ENCODE measurements at regions not wholly inside any gene's neighbourhood (a gene's known extent, or its start where the extent isn't known, plus 50 kb on each side); places are given as distances from the start of the nearest gene placed in this dataset.
"Not testable (repeated sequence)": the region's sequence is repeated elsewhere in the genome, so short reads cannot be mapped to it uniquely, and the experiment has no call there.

DNA sequence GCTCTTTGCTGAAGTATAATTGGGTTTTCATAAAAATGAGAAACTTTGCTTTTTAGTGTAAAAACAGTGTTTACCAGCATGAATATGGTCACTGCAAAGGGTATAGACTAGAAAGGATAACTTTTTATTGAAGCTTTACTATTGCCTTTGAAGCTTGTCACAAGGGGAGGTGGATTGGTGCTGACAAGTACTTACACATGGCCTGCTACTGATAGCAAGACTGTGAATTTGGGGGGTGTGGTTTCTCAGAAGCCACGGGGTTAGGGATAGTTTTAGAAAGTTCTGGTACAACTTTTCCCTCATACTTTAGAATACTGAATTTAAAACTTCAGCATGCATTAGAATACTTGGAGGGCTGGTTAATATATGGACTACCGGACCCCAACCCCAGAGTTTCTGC is 294.1 kb downstream of the SOCS6 start:
- DNase-seq (ENCODE audit: insufficient read length, low spot score), result no peak
- no peak for TF ChIP-seq SPI1 (IDR thresholded peaks at IDR 0.05; ENCODE audit: low read depth, low read length)
- TF ChIP-seq POLR2AphosphoS5 (IDR thresholded peaks at IDR 0.05; ENCODE audit: low read depth, low read length), result no peak
- FAIRE-seq, result no peak

DNA sequence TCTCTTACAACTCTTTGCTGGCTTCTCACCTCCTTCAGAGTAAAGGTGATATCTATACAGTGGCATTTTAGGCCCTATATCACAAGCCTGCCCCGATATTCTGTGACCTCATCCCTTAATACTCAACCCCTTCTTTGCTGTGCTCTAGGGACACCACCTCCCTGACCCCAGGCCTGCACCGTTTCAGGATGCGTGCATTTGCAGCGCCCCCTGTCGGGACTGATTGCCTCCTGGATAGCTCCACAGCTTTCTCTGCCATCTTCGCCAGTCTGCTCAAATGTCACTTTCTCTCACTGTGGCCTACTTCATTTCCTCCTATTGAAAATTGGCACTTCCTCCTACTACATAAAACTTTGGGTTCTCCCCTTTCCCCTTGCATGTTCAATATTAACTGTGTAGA is 289.6 kb downstream of the SOCS6 start:
- no peak for FAIRE-seq
- no peak for DNase-seq (ENCODE audit: insufficient read length, low spot score)
- TF ChIP-seq POLR2AphosphoS5 (IDR thresholded peaks at IDR 0.05; ENCODE audit: low read depth, low read length) (no peak), POLR2A (IDR thresholded peaks at IDR 0.05; ENCODE audit: low read depth, low read length) (no peak), POU2F2 (IDR thresholded peaks at IDR 0.05; ENCODE audit: low read depth, low read length) (no peak), PAX5 (IDR thresholded peaks at IDR 0.05; ENCODE audit: insufficient read depth, low read length, severe bottlenecking) (no peak), SPI1 (IDR thresholded peaks at IDR 0.05; ENCODE audit: low read depth, low read length) (no peak), TAF1 (IDR thresholded peaks at IDR 0.05; ENCODE audit: low read depth, low read length) (no peak)

DNA sequence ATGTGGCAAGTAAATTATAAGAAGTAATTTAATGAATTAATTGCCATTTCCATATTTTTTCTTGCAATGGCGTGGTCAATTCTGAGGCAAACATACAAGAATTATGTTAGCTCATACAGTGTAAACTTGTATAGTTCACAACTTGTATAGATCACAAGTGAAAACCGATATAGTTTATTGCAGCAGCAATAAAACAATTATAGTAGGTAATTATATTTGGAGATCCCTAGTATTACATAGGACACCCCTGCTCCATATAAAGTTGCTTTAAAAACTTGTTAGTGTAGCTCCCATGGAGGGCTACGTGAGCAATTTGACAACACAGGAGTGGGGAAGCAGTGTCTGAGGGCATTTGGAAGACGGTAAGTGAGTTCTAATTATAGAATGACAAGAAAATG is 288.2 kb downstream of the SOCS6 start:
- no peak for FAIRE-seq
- TF ChIP-seq POLR2A (IDR thresholded peaks at IDR 0.05; ENCODE audit: low read depth, low read length) (no peak), TAF1 (IDR thresholded peaks at IDR 0.05; ENCODE audit: low read depth, low read length) (no peak), SPI1 (IDR thresholded peaks at IDR 0.05; ENCODE audit: low read depth, low read length) (no peak)
- no peak for DNase-seq (ENCODE audit: insufficient read length, low spot score)

DNA sequence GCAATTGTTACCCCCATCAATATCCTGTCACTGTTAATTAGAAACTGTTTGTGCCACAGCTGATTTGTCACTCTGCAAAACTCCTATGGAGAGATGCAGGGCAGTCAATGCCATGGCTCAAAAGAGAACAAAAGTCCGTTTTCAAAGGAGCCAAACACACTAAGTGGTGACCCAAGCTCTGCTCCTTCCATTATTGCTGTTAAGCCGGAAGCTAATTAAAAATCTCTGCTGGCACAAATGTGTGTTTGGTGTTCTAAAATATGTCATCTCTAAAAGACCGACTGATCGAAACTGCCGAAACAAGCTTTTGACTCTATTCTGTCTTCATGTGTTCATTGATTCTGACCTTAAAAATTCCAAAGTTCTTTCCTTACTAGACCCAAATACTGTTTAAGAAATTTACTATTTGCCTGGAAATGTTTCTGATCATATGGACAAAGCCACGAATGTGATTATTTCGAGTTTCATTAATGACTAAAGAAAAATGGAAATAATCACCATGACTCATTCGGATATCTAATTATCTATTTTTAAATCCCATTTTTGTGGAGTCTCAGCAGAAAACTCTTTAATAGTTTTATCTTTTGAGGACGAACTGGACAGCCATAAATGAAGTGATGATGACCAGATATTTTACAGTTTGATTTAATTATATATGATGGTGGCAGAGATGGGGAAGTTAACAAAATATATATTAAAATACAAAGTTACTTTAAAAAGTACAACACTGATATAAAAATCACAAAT is 287.6 kb downstream of the SOCS6 start:
- no peak for DNase-seq (ENCODE audit: insufficient read length, low spot score)
- TF ChIP-seq TAF1 (IDR thresholded peaks at IDR 0.05; ENCODE audit: low read depth, low read length), result no peak
- TF ChIP-seq POLR2AphosphoS5 (IDR thresholded peaks at IDR 0.05; ENCODE audit: low read depth, low read length), result no peak
- TF ChIP-seq POU2F2 (IDR thresholded peaks at IDR 0.05; ENCODE audit: low read depth, low read length), result no peak
- TF ChIP-seq SPI1 (IDR thresholded peaks at IDR 0.05; ENCODE audit: low read depth, low read length), result no peak
- no peak for TF ChIP-seq PAX5 (IDR thresholded peaks at IDR 0.05; ENCODE audit: insufficient read depth, low read length, severe bottlenecking)
- TF ChIP-seq POLR2A (IDR thresholded peaks at IDR 0.05; ENCODE audit: low read depth, low read length), result no peak
- FAIRE-seq, result no peak

DNA sequence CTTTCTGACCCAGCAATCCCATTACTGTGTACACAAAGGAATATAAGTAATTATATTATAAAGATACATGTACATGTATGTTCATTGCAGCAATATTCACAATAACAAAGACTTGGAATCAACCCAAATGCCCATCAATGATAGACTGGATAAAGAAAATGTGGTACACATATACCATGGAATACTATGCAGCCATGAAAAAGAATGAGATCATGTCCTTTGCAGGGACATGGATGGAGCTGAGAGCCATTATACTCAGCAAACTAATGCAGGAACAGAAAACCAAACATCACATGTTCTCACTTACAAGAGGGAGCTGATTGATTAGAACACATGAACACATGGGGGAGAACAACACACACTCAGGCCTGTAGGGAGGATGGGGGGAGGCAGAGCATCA is 286.1 kb downstream of the SOCS6 start:
- DNase-seq (ENCODE audit: insufficient read length, low spot score); FAIRE-seq: not testable (repeated sequence)

DNA sequence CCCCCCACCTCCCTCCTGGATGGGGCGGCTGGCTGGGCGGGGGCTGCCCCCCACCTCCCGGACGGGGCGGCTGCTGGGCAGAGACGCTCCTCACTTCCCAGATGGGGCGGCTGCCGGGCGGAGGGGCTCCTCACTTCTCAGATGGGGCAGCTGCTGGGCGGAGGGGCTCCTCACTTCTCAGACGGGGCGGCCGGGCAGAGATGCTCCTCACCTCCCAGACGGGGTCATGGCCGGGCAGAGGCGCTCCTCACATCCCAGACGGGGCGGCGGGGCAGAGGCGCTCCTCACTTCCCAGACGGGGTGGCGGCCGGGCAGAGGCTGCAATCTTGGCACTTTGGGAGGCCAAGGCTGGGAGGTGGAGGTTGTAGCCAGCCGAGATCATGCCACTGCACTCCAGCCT is 280.8 kb downstream of the SOCS6 start:
- not testable (repeated sequence) for DNase-seq (ENCODE audit: insufficient read length, low spot score); FAIRE-seq

DNA sequence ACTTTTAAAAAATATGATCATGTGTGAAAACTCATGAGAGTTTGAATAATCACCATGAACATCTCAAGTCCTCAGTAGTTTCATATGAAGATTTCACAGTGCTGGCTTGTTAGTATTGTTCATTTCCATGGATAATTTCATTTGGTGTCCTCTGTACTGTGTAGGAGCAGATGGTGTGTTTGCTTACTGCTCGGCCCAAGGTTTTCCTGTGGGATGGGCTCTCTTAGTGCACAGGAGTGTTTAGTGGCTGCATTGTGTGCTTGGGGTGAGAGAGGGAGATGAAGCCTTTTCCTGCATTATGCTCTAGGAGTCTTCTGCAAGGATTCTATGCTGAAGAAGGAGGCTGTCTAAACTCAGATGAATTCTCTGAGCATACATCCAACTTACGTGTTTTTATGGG is 270.6 kb downstream of the SOCS6 start:
- TF ChIP-seq POU2F2 (IDR thresholded peaks at IDR 0.05; ENCODE audit: low read depth, low read length) (no peak), TAF1 (IDR thresholded peaks at IDR 0.05; ENCODE audit: low read depth, low read length) (no peak), POLR2A (IDR thresholded peaks at IDR 0.05; ENCODE audit: low read depth, low read length) (no peak), SPI1 (IDR thresholded peaks at IDR 0.05; ENCODE audit: low read depth, low read length) (no peak)
- DNase-seq (ENCODE audit: insufficient read length, low spot score), result no peak
- FAIRE-seq, result no peak

DNA sequence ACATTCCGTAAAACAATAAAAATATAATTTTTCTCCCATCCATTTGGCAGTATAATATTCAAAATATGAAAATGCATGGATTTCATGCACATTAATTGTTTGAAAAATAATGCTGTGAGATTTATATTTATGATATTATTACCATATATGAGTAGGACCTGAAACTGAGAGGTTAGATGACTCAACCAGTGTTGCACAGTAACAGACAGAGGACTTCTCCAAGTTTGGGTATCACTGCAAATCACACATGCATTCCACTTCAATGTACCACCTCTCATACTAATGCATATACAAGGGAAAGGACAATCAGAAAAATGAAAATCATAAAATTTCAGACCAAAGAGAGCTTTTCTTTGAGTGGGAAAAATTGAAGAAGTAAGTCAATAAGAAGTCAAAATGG is 269.5 kb downstream of the SOCS6 start:
- no peak for DNase-seq (ENCODE audit: insufficient read length, low spot score)
- TF ChIP-seq POLR2AphosphoS5 (IDR thresholded peaks at IDR 0.05; ENCODE audit: low read depth, low read length) (no peak), POU2F2 (IDR thresholded peaks at IDR 0.05; ENCODE audit: low read depth, low read length) (no peak), SPI1 (IDR thresholded peaks at IDR 0.05; ENCODE audit: low read depth, low read length) (no peak), PAX5 (IDR thresholded peaks at IDR 0.05; ENCODE audit: insufficient read depth, low read length, severe bottlenecking) (no peak), TAF1 (IDR thresholded peaks at IDR 0.05; ENCODE audit: low read depth, low read length) (no peak)
- FAIRE-seq, result no peak

DNA sequence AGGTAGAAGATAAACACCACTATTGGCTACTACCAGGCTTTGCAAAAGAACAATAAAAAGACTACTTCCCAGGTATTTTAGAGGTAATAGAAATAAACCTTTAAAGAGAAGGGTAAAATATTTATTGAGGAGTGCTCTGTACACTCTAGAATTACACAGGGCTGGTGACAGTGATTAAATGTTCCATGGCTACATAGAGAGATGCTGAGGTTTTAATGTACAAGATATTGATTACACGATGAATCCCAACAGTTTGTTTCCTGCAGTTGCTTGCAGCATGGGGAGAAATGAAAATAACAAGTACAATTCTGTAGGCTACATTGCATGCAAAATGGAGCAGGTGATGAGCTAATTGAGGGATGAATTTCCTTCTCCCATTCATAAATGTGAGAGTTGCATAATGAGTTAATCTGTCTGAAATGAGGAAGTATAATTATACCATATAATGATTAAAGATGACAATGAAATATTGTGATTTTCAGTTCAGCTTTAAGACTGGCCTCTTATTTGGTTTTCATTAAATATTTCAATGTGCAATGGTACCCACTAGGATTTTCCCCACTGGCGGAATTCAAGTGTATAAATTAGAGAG is 266.1 kb downstream of the SOCS6 start:
- DNase-seq (ENCODE audit: insufficient read length, low spot score) (no peak), FAIRE-seq (no peak)
- TF ChIP-seq POLR2A (IDR thresholded peaks at IDR 0.05; ENCODE audit: low read depth, low read length) (no peak), TAF1 (IDR thresholded peaks at IDR 0.05; ENCODE audit: low read depth, low read length) (no peak), POLR2AphosphoS5 (IDR thresholded peaks at IDR 0.05; ENCODE audit: low read depth, low read length) (no peak), SPI1 (IDR thresholded peaks at IDR 0.05; ENCODE audit: low read depth, low read length) (no peak)

DNA sequence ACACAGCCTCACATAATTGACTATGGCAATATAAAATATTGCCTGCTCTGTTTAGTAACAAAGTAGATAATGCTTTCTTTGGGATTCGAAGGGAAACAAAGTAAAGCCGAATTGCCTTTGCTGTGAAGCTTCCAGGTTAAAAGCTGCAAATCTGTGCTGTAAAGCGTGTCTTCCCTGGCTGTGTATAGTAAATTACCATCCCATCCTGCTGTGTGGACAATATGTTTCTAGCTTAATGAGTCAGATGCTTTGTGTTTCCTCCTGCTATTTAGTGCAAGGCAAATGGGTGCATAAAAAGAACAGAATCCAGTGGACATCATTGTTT is 265.1 kb downstream of the SOCS6 start:
- DNase-seq (ENCODE audit: insufficient read length, low spot score) (no peak), FAIRE-seq (no peak)
- TF ChIP-seq POU2F2 (IDR thresholded peaks at IDR 0.05; ENCODE audit: low read depth, low read length) (no peak), TAF1 (IDR thresholded peaks at IDR 0.05; ENCODE audit: low read depth, low read length) (no peak), POLR2AphosphoS5 (IDR thresholded peaks at IDR 0.05; ENCODE audit: low read depth, low read length) (no peak)

DNA sequence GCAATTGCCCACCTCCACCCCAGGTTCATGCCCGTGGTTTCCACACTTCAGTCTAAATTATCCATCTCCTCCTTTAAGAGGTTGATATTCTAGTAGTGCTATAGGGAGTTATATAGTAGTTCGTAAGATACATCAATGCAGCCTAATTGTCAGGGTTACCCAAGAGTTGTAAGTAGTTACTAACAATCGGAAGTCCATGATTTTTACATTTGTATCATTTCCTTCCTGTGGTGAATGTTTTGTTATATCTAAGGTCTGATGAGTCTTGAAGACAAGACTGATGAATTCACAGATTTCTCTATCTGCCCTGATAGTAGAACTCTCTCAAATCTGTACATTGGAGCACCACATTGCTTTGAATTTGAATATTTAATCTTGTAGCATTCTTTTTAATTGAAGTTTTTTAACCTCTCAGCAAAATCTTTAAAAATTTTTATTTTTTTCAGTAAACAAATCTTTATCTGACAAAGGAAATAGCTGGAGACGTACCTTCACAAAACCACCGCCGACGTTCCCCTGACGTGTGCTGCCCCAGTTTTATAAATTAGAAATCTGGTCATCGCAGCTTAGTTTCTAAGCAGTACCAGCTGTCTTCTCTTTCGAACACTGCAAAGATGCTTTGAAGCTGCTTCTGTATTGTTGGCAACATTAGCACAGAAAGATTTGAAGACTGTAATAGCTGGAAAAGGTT is 264.5 kb downstream of the SOCS6 start:
- DNase-seq (ENCODE audit: insufficient read length, low spot score) (no peak), FAIRE-seq (no peak)
- no peak for TF ChIP-seq POLR2AphosphoS5 (IDR thresholded peaks at IDR 0.05; ENCODE audit: low read depth, low read length)
- TF ChIP-seq SPI1 (IDR thresholded peaks at IDR 0.05; ENCODE audit: low read depth, low read length), result no peak
- no peak for TF ChIP-seq POU2F2 (IDR thresholded peaks at IDR 0.05; ENCODE audit: low read depth, low read length)
- TF ChIP-seq POLR2A (IDR thresholded peaks at IDR 0.05; ENCODE audit: low read depth, low read length), result no peak

Data from GM12891 (cell line).